Activated CD8-positive, alpha-beta memory T cell treated with anti-CD3 and anti-CD28 coated beads, Interleukin-2, amount 50 U/mL, for 4 hours (primary cell): ENCODE measurements at regions not wholly inside any gene's neighbourhood (a gene's known extent, or its start where the extent isn't known, plus 50 kb on each side); places are given as distances from the start of the nearest gene placed in this dataset.

Experiments used
- DNase-seq: peaks from one replicate; pipeline ENCODE4 v3.0.0-alpha.2; 2020

DNA sequence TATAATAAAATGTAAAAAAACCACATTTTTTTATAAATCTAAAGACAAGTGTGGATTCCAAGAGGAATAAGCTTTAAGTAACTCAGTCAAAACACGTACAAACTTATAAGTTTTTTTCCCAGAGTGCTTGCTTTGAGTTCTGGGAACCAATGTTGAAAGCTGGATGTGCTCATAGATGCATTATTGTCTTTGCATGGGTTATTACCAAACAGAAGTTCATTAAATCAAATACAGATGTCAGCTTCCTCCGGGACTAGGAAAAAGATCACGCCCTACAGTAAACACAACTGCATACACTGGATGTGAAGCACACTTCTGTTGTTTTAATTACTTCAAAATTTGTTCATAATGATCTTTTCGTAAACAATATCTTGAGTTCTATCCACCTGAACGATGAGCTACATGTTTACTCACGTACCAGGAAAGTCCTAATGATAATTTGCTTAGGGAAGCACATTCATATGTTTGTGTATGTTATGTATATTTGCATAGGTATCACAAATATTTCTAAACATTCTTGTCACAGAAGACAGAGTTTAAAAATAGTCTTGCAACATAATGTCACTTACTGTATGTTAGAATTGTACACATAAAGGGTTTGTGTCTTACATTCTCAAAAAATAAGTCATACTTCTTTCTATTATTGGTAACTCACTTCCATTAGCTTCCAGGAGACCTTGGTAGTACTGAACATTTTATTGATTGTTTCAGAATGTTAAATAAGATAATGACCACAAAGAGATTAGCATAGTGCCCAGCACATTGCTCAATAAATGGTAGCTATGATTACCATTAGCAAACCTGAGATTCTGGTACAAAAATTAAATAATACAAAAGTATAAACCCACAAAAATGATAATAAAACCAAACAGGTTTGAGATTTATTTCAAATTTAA lies 427.4 kb downstream of the CETN3 start:
- no peak for DNase-seq

DNA sequence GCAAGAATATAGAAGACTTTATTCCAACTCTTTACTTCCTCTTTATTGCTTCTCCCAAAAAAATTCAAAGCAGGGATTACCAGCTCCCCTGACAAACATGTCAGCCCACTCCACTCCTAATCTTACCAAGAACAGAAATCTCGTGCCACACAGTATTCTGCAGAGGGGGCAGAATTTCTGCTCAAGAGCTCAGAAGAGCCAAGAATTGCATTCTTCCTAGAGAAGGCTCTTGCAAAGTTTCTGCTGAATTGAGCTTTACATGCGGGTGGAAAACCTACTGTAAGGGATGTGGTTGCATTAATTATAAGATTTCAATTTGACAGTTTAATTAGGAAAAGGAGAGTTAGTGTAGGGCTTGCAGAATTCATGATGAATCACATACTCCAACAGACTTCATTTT lies 428.5 kb downstream of the CETN3 start:
- DNase-seq = no peak

DNA sequence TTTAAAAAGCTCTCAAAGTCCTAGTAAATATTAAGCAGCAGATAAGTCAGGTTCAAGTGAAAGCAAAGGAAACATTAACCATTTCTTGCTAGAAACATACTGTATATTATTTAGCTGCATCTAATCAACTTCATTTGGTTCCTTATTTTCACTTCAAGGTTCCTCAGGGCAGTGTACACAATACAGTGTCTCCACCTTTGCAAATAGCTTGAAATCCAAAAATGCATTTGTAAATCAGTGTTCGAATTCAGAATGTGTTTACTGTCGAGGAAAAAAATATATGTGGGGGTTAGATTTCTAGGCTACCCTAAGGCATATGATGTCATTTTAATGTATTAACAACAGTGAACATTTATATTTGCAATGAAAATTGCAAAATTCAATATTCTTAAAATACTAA lies 436.0 kb downstream of the CETN3 start:
- no peak for DNase-seq

DNA sequence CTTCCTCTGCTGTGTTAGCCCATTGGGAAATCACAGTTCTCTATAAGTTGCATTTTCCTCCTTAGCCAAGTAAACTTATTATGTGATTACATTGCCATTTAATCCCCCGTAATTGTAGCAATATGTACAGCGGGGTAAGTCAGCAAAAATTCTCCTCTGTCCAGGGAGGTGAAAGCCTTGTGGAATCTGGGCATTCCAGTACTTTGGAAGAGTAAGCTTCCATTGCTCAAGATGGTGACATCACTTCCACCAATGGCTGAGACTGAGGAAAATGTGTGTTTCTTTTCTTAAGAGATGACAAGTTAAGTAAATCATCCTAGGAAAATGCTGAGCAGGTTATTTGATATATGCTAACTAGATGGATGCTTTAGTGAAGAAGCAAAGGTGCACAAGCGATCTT lies 436.7 kb downstream of the CETN3 start:
- no peak for DNase-seq

DNA sequence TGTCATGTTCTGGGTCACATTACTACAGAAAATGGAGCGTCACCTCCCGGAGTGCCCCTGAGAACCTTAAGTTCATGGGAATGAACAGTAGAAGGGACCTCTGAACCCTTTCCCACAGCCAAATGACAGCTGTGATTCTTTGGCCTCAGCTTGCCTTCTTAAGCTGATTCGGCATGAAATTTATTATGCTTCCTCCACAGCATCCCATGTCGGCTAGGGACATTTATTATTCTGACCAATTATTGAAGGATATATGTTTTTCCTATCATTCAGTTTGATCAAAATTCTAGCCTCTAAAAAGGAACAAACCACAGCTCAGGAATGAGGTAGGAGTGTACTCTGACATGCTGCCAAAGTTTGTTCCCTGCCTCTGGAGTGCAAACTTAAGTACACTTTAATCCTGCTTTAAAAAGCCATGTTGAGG lies 440.6 kb downstream of the CETN3 start:
- no peak for DNase-seq

DNA sequence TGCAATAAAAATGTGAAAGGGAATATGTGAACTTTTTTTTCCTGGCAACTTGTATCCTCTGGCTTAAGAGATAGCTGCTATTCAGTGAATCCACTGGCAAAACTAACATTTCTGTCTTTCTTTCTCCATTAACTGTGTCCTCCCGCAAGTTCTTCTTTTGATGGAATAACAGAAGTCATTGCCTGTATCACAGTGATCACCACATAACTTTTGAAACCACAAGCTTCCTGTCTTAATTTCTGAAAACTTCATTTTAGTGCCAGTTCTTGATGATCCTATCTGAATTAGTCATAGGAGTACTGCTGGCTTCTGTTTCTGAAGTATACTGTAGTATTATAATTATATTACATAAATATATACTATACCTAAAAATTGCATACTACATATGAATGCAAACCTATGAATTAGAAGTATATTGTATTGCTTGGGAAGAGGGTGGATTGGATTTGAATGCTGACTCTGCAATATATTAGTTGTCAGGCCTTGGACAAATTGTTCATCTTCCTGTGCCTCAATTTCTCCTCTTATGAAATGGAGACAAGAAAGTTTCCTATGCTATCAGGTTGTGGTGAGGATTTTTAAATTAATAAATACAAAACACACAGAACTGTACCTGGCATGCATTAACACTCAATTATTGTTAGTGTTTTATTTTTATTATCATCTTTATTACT lies 441.6 kb downstream of the CETN3 start:
- no peak for DNase-seq

DNA sequence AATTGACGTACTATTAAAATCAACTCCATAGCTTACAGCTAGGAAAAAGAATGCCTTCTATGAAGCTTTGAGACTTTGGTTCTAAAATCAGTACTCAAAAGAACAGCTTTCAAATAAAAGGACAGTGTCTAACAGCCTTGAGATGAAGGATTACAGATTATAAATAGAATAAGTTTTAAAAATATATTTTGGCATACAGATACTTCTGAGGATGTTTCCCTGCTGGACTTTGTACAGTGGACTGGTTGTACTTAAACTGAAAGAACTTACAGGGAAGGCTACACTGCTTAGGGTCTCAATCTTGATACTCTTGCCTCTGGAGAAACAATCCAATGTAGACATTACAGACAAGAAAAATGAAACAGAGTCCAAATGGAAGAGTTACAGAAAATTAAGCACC lies 452.7 kb downstream of the CETN3 start:
- no peak for DNase-seq

DNA sequence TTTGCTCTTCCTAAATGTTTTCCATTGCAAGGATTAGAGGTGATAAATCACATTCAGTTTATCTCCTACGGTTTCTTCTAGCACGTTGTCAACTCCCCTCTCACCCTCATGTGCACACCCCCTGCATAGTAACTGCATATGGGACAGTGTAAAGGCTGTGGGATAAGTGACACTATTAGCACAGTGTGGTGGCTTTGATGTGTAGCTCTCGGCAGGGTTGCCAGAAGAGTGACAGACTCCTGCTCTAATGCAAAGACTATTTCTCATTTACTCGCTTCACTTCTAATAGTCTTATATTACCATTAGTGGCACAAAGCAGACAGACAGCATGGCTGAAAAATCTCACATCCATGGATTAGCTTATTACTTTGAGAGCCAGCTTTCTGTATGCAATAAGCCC lies 454.6 kb downstream of the CETN3 start:
- no peak for DNase-seq

DNA sequence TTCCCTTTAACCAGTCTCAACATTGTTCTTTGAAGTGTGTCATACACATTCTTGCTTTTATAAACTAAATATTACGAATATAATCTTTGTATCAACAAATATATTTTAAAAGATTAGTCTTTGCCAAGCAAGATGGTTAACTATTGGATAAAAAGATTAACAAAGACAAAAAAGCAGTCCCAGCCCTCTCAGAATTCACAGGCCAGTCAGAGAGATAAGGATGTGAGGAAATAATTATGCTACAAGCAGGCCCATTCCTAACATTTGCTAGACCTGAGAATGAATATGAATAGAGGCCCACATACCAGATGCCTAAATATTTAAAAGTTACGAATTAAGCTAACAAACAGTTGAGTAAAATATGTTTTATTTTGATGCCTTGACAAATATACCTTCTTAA lies 457.7 kb downstream of the CETN3 start:
- no peak for DNase-seq

DNA sequence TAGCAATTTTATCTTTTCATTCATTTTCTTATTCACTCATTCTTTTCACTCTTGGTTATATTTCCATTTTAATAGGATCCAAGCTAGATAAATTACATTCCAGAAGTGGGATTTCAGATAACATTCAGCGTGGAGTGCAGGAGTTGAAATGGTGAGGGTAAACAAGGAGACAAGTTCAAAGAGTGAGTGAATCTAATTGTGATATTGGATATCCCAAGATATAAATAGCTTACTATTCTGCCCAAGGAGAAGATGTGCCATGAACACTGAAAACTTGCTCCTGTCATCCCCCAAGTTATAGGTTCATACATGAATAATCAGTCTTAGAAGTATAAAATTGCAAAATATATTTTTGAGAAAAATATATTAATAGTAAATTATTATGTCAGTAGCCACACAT lies 459.3 kb downstream of the CETN3 start:
- no peak for DNase-seq

DNA sequence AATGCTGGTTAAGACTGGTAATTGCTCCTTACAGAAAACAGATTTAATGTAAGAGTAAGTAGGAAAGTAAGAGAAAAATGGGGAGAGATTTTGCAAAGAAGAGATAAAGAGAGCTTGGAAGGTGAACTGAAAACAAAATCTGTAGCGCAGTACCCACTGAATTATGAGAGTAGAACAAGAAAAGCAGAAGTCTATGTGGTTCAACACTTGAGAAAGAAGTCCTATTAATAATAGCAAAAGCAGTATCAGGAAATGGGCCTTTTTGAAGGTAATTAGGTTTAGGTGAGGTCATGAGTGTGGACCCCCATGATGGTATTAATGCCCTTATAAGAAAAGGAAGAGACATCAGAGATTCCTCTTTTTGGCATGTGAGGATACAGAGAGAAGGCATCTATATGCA lies 460.6 kb downstream of the CETN3 start:
- no peak for DNase-seq

DNA sequence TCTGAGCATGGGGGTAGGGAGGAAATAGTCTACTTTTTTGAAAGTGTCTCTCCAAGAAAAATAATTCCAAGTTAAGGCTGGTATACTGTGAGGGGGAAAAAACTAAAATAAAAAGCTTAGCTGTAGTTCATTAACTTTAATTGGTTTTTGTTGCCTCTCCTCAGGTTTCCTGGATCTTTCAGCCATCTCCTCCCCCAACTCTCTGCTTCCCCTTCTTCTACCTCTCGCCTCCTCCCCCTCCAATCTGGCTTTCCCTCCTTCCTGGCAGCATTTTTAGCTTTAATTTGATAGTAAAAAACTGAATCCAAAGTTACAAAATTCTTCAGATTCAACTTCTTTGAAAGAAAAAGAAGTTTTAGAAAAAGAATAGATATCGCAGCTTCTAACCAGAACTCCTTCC lies 462.6 kb downstream of the CETN3 start:
- DNase-seq = no peak

DNA sequence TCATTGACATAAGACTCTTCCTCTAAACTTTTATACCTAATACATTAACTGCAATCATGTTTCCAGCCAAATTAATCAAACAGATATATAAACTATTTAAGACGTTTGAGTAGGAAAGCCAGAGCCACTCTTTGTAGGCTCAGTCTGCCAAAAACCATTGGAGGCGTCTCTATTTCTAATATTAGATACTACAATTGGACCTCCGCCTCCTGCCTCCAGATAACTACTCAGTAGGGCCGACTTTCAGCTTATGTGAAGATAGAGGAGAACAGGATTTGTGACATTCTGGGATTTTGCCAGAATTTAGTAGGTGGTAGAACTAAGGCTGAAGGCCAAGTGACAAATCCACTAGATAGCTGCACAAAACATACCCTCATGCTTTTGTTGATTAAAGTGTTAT lies 463.0 kb downstream of the CETN3 start:
- DNase-seq = no peak

DNA sequence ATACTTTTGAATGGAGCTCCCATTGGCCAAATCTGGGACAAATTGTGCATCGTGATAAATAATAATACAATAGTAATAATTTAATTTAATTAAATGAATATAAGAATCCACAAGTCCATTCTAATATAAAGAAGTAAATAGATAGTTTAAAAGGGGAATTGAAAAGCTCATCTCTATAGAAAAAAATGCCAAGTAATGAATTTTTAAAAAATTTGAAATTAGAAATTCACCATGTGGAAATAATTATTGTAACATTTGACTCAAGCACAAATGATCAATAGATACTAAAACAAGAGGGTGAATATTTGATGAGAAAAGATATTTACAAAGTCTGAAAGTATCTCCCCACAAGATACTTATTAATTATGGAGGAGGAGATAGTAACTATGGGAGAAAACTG lies 467.4 kb downstream of the CETN3 start:
- no peak for DNase-seq

DNA sequence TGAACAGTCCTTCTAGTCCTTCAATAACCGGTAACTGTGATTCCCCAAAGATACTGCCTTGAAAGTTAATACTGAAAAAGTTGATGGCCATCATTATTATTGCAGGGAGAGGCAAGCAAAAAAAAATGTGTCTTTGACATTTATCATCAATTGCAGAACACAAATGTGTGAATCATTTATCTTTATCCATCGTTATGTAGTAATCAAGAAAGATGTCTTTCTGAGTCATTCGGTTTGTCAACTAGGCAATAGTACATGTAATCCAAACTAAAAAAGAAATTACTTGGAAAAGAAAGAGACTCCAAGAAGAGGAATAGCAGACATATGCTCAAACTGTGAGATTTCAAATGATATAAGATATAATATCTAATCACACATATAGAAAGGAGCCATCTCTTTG lies 473.0 kb downstream of the CETN3 start:
- no peak for DNase-seq

DNA sequence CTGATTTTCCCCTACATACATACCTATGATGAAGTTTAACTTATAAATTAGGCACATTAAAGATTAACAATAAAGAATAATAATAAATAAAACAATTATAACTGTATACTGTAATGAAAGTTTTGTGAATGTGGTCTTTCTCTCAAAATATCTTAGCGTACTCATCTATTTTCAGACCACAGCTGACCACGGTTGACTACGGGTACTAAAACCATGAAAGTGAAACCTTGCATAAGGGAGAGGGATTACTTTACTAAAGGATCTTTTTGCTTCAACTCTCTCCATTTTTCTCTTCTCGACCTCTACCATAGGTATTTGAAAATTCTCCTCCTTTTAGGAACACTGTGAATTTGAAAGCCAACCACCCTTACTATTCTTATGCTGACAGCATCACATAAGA lies 475.5 kb downstream of the CETN3 start:
- DNase-seq = no peak

DNA sequence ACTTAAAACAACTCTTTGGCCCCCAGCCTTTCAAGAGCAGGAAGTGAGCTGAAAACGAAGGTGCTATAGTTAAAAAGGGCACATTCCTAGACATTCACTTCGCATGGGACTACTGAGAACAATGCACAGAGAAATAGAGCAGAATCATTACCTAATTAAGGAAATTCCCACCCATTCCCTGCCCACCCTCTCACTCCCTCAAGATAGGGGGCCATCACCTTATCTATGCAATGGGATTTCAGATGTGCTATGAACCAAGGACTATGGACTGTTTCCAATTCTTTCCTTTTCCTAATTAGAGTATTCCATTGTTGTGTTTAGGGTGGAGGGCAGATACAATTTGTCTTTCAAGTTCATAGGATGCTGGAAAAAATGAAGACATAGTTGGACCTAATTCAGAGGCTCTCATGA lies 476.8 kb downstream of the CETN3 start:
- DNase-seq = no peak

DNA sequence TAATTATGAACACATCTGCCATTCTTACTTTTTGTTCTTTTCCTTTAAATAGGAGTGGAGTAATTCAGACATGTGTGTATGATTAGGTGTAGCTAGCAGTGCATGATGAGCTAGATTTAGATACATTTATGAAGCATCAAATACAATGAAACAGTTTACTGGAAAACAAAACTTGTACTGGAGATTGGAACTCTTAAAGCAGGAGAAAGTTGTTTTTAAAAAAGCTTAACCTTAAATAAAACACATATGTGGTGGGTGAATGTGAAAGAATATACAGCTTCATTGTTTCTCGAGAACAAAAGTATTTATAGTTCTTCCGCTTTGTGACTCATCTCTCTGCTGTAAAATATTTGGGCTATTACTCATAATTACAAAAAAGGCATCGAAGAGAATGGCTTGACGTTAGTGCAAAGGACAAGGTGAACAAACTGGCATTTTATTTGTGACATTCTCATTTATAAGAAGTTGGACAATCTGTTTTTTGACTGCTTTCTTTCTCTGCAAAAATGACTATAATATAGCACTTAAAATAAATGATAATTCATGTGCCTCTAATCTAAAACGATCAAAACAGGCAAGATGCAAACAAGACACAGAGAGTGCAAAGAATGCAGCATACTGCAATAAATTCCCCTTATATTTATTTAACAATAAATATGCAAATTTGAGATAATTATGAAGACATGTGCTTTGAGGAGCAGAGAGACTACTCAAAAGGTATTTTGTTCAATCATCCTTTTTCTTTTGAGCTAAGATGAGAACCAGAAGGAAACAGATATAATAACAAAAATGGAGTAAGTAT lies 478.8 kb downstream of the CETN3 start:
- DNase-seq = no peak

DNA sequence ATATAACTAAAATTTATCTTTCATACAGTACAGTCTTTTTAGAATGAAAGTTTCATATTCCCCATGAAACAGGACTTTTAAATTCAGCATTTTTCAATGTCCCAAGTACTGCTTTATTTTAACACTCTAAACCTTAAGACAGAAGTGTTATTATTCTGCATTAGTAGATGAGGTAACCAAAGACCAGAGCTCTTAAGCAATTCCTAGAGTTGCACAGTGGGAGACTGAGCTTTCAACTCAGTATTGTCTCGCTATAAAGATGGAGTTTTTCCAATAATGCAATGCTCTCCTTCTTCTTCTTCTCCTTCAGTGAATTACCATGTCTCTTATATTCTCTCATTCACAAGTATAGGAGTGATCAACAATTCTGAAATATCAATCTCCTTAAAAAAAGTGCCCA lies 479.7 kb downstream of the CETN3 start:
- DNase-seq = no peak

DNA sequence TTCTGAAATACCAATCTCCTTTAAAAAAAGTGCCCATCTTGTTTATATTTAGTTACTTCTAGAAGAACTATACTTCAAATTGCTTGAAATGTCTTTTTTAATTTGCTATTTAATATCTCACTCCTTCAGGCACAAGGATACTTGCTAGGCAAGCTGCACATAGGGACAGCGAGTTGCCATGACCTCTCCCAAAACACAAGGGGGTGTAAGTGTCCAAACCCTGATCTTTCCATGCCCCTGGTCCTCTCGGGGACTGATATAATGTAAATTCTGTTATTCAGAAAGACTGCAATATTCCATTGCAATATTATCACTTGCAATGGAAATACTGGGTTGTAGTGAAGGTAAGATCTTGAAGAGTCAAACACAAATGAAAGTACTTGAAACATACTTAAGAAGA lies 480.4 kb downstream of the CETN3 start:
- no peak for DNase-seq

DNA sequence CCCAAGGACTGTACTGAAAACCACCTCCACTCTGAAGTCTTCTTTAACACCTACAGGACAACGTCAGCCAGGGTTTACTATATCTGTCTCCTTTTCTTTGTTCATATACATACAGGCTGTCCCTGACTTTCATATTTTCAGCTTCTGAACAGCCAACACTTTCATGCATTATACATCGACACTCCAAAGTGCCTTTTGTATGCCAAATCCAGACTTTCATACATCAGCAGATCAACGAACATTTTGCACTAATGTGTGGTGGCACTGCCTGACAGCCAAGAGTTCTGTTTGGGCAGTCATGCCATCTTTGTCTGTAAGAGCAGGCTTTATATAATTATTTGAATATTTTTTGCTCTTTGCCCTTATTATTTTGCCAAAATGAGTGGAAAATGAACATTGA lies 487.4 kb downstream of the CETN3 start:
- no peak for DNase-seq

DNA sequence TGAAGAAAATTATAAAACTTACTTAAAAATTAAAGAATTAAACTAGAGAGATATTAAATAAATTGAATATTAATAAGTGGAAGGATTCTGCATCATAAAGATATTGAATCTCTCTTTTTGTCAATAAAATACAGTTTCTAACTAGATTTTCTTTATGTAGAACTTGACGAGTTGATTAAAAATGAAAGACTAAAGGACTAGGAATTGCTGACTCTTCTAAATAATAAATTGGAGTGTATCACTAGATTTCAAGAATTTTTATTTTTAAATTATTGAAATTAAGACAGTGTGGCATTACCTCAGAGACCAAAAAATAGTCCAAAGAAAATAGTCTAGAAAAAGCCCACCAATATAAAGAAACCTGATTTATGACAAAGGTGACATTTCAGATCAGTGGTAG lies 492.4 kb downstream of the CETN3 start:
- no peak for DNase-seq

DNA sequence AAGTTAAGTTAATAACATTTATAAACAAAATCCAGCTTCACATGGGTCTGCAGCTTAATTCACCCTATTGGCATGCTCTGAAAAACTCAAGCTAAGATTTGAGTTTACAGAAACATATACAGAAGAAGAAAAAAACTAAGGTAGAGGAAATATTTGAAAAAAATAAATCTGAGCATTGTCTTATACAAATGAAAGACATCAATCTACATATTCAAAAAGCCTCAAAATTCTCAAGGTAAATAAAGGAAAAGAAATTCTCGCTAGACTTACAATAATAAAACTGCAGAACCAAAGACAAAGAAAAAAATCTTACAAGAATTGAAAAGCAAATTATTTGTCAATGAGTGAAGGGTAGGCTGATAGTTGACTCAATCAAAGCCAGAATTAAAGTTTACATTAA lies 493.4 kb downstream of the CETN3 start:
- no peak for DNase-seq

DNA sequence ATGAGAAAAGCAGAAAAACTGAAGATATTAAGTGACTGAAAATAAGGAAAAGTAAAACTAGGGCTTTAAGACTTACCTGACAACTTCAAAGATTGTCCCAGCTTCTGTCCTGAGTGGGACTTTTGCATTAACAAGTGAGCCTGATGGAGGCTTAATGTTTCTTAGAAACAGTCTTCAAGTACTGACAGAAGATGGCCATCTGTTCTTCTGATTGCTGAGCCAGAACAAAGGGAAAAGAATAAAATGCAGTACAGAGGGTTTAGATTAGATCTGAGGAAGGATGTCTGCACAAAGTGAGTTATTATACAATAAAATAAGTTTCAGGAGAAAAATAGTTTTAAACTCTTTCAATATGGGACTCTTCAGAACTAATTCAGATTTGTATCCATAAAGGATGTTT lies 500.7 kb downstream of the CETN3 start:
- no peak for DNase-seq
